Esophagus squamous epithelium (tissue), 5 donors: ENCODE measurements at regions not wholly inside any gene's neighbourhood (a gene's known extent, or its start where the extent isn't known, plus 50 kb on each side); places are given as distances from the start of the nearest gene placed in this dataset.
A peak's percentile ranks its signal among the peaks of the same experiment; 100 is the strongest.

Experiments
- DNase-seq: peaks from one replicate; lab custom pipeline; 2025; lab: John Stamatoyannopoulos, UW
- H3K27ac ChIP-seq, 4 donors: fragments of 200-600 bp; sonication (generic); one replicate each; pipeline ENCODE4 v1.5.1; 2016 to 2019; ENCODE audit warnings: mild to moderate bottlenecking in 1 of 4
- H3K27me3 ChIP-seq, 4 donors: fragments of 200-600 bp; sonication (generic); 1 replicate in 3 of 4; 2 replicates in 1 of 4; pipeline versions ENCODE4 v1.5.1 to v1.6.0; 2017 to 2021; ENCODE audit warnings: antibody characterized with exemption in 1 of 4
- H3K36me3 ChIP-seq, 3 donors: fragments of 200-600 bp; sonication (generic); one replicate each; pipeline ENCODE4 v1.5.1; 2016 to 2019
- H3K4me1 ChIP-seq, 3 donors: fragments of 200-600 bp; sonication (generic); one replicate each; pipeline ENCODE4 v1.5.1; 2017 to 2019
- H3K4me3 ChIP-seq, 4 donors: fragments of 200-600 bp; sonication (generic); 1 replicate in 3 of 4; 2 replicates in 1 of 4; pipeline ENCODE4 v1.5.1; 2016 to 2019; ENCODE audit warnings: mild to moderate bottlenecking in 2 of 4, moderate library complexity in 1 of 4
- H3K9me3 ChIP-seq, 3 donors: fragments of 200-600 bp; sonication (generic); one replicate each; pipeline ENCODE4 v1.5.1; 2016 to 2019
- CTCF ChIP-seq, 6 experiments: fragments of 450-650 bp in 4 of 6; fragments of 200-600 bp in 2 of 6; sonication (generic) in 2 of 6; IDR thresholded peaks; one replicate each; pipeline ENCODE4 v1.5.1; 2016 to 2019; ENCODE audit warnings: antibody characterized with exemption in 6 of 6, mild to moderate bottlenecking in 4 of 6, moderate library complexity in 4 of 6
- POLR2A ChIP-seq, 4 donors: fragments of 450-650 bp; IDR thresholded peaks; one replicate each; pipeline ENCODE4 v1.6.1; 2017; ENCODE audit warnings: antibody characterized with exemption in 4 of 4, mild to moderate bottlenecking in 4 of 4, moderate library complexity in 3 of 4
- WGBS, 2 donors: methylation state at CpG; one replicate each; pipeline ENCODE4 v1.1.5; 2018; 5-methylcytosine and 5-hydroxymethylcytosine counted together
- intact Hi-C: fragments of 100-400 bp; cut with DNase I; formaldehyde crosslinking; loops from one replicate; pipeline ENCODE4 v1.15.0; 2022
- donor health status: DM: yes; HTN: yes; CAD: no.

GRCh38 chr13:31890946-31891345 lies 140.6 kb upstream of the FRY start:
- H3K4me1 ChIP-seq: peaks cover 0 to 39% (median 6%) of the 10 kb centered on the region in 3 donors
- H3K36me3 ChIP-seq: no peaks in the 10 kb centered on the region
- peaks cover 0 to 11% (median 0%) of the 10 kb centered on the region in 4 donors for H3K27me3 ChIP-seq
- 63 to 65% methylated on average over 5 of the region's 5 CpGs for WGBS, 2 donors
- H3K4me3 ChIP-seq: no peak overlapping the region
- TF ChIP-seq POLR2A (IDR thresholded peaks at IDR 0.05): no peak
- intact Hi-C loops: no loop called here
- no peaks in the 10 kb centered on the region for H3K9me3 ChIP-seq
- H3K27ac ChIP-seq: no peak overlapping the region
- DNase-seq: no peak

- H3K27ac ChIP-seq: no peak overlapping the region
Measured at GRCh38 chr13:31891472-31891871, 140.1 kb upstream of the FRY start.

GRCh38 chr13:31894931-31895330 lies 136.6 kb upstream of the FRY start:
- Histone ChIP-seq H3K9me3 (no peaks in the 10 kb centered on the region), H3K4me3 (no peak overlapping the region), H3K4me1 (peaks cover 0 to 29% (median 6%) of the 10 kb centered on the region in 3 donors), H3K27me3 (peaks cover 0 to 4% (median 0%) of the 10 kb centered on the region in 4 donors), H3K36me3 (no peaks in the 10 kb centered on the region), H3K27ac (no peak overlapping the region)
- 50 to 57% methylated on average over 1 of the region's 1 CpG for WGBS, 2 donors
- no peak for DNase-seq
- intact Hi-C loops: no loop called here
- no peak for TF ChIP-seq CTCF (IDR thresholded peaks at IDR 0.05)
- TF ChIP-seq POLR2A (IDR thresholded peaks at IDR 0.05): no peak

More at GRCh38 chr13:31891472-31891871, 140.1 kb upstream of the FRY start:
- no peaks in the 10 kb centered on the region for H3K36me3 ChIP-seq
- DNase-seq: no peak
- no peaks in the 10 kb centered on the region for H3K9me3 ChIP-seq
- WGBS, 2 donors: 22 to 40% methylated on average over 2 of the region's 2 CpGs
- peaks cover 0 to 38% (median 6%) of the 10 kb centered on the region in 3 donors for H3K4me1 ChIP-seq
- no peak for TF ChIP-seq POLR2A (IDR thresholded peaks at IDR 0.05)
- no peak for TF ChIP-seq CTCF (IDR thresholded peaks at IDR 0.05)
- intact Hi-C loops: no loop called here
- H3K4me3 ChIP-seq: no peak overlapping the region
- peaks cover 0 to 11% (median 0%) of the 10 kb centered on the region in 4 donors for H3K27me3 ChIP-seq

GRCh38 chr13:31895691-31896090 lies 135.9 kb upstream of the FRY start:
- intact Hi-C loops: no loop called here
- DNase-seq: no peak
- H3K9me3 ChIP-seq: no peaks in the 10 kb centered on the region
- 85 to 90% methylated on average over 3 of the region's 3 CpGs for WGBS, 2 donors
- H3K27me3 ChIP-seq: peaks cover 0 to 4% (median 0%) of the 10 kb centered on the region in 4 donors
- peak overlapping the region in 1 of 4 donors; percentile 13 for H3K27ac ChIP-seq
- peaks cover 0 to 28% (median 6%) of the 10 kb centered on the region in 3 donors for H3K4me1 ChIP-seq
- no peaks in the 10 kb centered on the region for H3K36me3 ChIP-seq
- no peak overlapping the region for H3K4me3 ChIP-seq
- TF ChIP-seq CTCF (IDR thresholded peaks at IDR 0.05) (no peak), POLR2A (IDR thresholded peaks at IDR 0.05) (no peak)

GRCh38 chr13:31896427-31896826 lies 135.1 kb upstream of the FRY start:
- 7 to 26% methylated on average over 1 to 2 of the region's 2 CpGs for WGBS, 2 donors
- peaks cover 0 to 4% (median 0%) of the 10 kb centered on the region in 4 donors for H3K27me3 ChIP-seq
- TF ChIP-seq CTCF (IDR thresholded peaks at IDR 0.05): no peak
- no peak for TF ChIP-seq POLR2A (IDR thresholded peaks at IDR 0.05)
- DNase-seq: no peak
- no peaks in the 10 kb centered on the region for H3K9me3 ChIP-seq
- peak overlapping the region in 1 of 4 donors; percentile 13 for H3K27ac ChIP-seq
- no peaks in the 10 kb centered on the region for H3K36me3 ChIP-seq
- H3K4me3 ChIP-seq: no peak overlapping the region
- peaks cover 0 to 21% (median 6%) of the 10 kb centered on the region in 3 donors for H3K4me1 ChIP-seq
- intact Hi-C loops: no loop called here
